ENCODE measurements at regions not wholly inside any gene's neighbourhood (a gene's known extent, or its start where the extent isn't known, plus 50 kb on each side); places are given as distances from the start of the nearest gene placed in this dataset.

DNA sequence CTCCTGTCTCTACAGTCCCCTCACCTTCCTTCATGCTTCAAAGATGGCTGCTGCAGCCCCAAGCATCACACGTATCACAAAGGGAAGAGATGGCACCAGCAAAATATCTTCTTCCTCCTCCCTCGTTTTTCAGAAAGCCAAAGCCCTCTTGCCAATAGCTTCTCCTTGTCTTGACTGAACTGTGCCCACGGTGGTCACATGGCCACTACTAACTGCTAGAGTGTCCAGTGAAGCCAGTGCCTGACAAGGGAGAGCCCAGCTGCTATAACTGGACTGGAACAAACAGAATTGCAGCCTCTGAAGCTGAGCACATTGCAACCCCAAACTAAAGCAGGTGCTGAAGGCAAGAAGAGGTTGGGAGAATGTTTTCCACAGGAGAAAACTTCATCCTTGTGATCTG, 120.8 kb upstream of the RET start:
- TF ChIP-seq, protein P1, sequence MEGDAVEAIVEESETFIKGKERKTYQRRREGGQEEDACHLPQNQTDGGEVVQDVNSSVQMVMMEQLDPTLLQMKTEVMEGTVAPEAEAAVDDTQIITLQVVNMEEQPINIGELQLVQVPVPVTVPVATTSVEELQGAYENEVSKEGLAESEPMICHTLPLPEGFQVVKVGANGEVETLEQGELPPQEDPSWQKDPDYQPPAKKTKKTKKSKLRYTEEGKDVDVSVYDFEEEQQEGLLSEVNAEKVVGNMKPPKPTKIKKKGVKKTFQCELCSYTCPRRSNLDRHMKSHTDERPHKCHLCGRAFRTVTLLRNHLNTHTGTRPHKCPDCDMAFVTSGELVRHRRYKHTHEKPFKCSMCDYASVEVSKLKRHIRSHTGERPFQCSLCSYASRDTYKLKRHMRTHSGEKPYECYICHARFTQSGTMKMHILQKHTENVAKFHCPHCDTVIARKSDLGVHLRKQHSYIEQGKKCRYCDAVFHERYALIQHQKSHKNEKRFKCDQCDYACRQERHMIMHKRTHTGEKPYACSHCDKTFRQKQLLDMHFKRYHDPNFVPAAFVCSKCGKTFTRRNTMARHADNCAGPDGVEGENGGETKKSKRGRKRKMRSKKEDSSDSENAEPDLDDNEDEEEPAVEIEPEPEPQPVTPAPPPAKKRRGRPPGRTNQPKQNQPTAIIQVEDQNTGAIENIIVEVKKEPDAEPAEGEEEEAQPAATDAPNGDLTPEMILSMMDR (conservative IDR thresholded peaks at IDR 0.05 in 1 of 2, IDR thresholded peaks at IDR 0.05 in 1 of 2; ENCODE audit: low read depth in 1 of 2, low read length in 2 of 2), result no peak
- no peak for TF ChIP-seq EZH2 (IDR thresholded peaks at IDR 0.05; ENCODE audit: low read length, missing control alignments)
